ENCODE measurements at regions not wholly inside any gene's neighbourhood (a gene's known extent, or its start where the extent isn't known, plus 50 kb on each side); places are given as distances from the start of the nearest gene placed in this dataset.

DNA sequence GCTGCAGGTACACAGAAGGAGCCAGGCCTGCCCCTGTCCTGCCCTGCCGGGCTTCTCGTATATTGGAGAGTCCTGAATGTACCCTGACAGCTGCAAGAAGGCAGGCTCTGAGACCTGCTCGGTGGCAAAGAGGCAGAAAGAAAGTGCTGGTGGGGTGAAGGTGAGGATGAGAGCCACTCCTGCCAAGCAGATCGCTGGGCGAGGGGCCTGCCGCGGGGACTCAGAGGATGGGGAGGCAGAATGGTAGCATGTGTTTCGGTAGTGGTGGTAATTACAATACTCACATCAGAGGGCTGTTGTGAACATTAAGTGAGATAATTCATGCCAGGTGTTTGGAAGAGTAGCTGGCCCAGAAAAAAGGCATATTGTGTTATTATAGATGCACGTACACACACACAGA, 56.6 kb upstream of the SLC22A23 start:
- H3K4me1 ChIP-seq (ENCODE audit: control insufficient read depth, insufficient read depth, low read length) = peaks cover 9% of the 10 kb centered on the region
- H3K23ac ChIP-seq (ENCODE audit: low read depth, low read length) = no peak overlapping the region
- no peak overlapping the region for H3K4me3 ChIP-seq (ENCODE audit: insufficient read depth, low read depth, low read length)
- no peak overlapping the region for H3K4me2 ChIP-seq (ENCODE audit: low read depth, low read length)
- DNase-seq (no peak), ATAC-seq (ENCODE audit: low read depth) (no peak)
- no peak overlapping the region for H2BK5ac ChIP-seq (ENCODE audit: low read depth, low read length, poor library complexity, severe bottlenecking)
- peaks cover 2% of the 10 kb centered on the region; the same call in 1 of the 2 replicates for H3K9me1 ChIP-seq (ENCODE audit: insufficient read depth, low read length)
- no peaks in the 10 kb centered on the region for H3K9me3 ChIP-seq (ENCODE audit: control insufficient read depth, insufficient read depth, low read length)
- H3K36me3 ChIP-seq (ENCODE audit: control insufficient read depth, insufficient read depth, low read length) = no peaks in the 10 kb centered on the region
- no peak overlapping the region for H3K18ac ChIP-seq (ENCODE audit: low read depth, low read length)
- no peaks in the 10 kb centered on the region for H4K20me1 ChIP-seq (ENCODE audit: insufficient read depth, low read length)
- no peak overlapping the region for H4K8ac ChIP-seq (ENCODE audit: low read depth in 2 of 2, low read length in 2 of 2)
- POLR2A ChIA-PET (ENCODE audit: unreplicated experiment) = no interaction called here
- intact Hi-C loops (cut with micrococcal nuclease) = no loop called here
- dilution Hi-C loops (cut with HindIII; ENCODE audit: low sequenced_read_pairs, unreplicated experiment) = no loop called here
- H3K4ac ChIP-seq (ENCODE audit: low read depth, low read length) = no peak overlapping the region
- no peak overlapping the region for H2AK5ac ChIP-seq (ENCODE audit: low read depth, low read length)
- H2AK9ac ChIP-seq (replicated peaks; ENCODE audit: low read depth, low read length, poor library complexity) = no peak overlapping the region
- H2BK120ac ChIP-seq (ENCODE audit: low read depth, low read length) = no peak overlapping the region
- H3K27ac ChIP-seq (ENCODE audit: insufficient read depth, low read length) = no peak overlapping the region
- H3K56ac ChIP-seq (ENCODE audit: extremely low read depth, insufficient read depth, low read length) = no peak overlapping the region
- CTCF ChIA-PET = no interaction called here
- H2BK15ac ChIP-seq (ENCODE audit: low read depth, low read length) = no peak overlapping the region
- H3K9ac ChIP-seq (ENCODE audit: low read depth, low read length) = no peak overlapping the region
- H2BK20ac ChIP-seq (ENCODE audit: low read depth, low read length) = no peak overlapping the region
- no peak overlapping the region for H3K14ac ChIP-seq (replicated peaks; ENCODE audit: low read depth, low read length)
- in situ Hi-C loops (cut with MboI; ENCODE audit: low sequenced_read_pairs) = no loop called here
- no peak overlapping the region for H4K91ac ChIP-seq (ENCODE audit: insufficient read depth, low read depth, low read length)
- 94% methylated on average over 6 of the region's 9 CpGs; no CpG with 5 or more reads in 1 of the 2 experiments for WGBS, 2 experiments (ENCODE audit: extremely low coverage in 2 of 2, insufficient read length in 1 of 2)
- H4K5ac ChIP-seq (ENCODE audit: low read depth, low read length) = no peak overlapping the region
- BruUV-seq (replicated peaks) = no TSS peak
- no peak overlapping the region for H2AFZ ChIP-seq (replicated peaks; ENCODE audit: low read length, poor library complexity)
- H3K27me3 ChIP-seq (ENCODE audit: control insufficient read depth, insufficient read depth, low read length) = peaks cover 5% of the 10 kb centered on the region
- TF ChIP-seq, protein P1, sequence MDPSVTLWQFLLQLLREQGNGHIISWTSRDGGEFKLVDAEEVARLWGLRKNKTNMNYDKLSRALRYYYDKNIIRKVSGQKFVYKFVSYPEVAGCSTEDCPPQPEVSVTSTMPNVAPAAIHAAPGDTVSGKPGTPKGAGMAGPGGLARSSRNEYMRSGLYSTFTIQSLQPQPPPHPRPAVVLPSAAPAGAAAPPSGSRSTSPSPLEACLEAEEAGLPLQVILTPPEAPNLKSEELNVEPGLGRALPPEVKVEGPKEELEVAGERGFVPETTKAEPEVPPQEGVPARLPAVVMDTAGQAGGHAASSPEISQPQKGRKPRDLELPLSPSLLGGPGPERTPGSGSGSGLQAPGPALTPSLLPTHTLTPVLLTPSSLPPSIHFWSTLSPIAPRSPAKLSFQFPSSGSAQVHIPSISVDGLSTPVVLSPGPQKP (IDR thresholded peaks at IDR 0.05; ENCODE audit: borderline replicate concordance, low read depth, low read length) = no peak
- TF ChIP-seq SMC3 (IDR thresholded peaks at IDR 0.05; ENCODE audit: low read depth, low read length) (no peak), CTCF (conservative IDR thresholded peaks at IDR 0.05; ENCODE audit: low read depth, low read length) (no peak), BHLHE40 (IDR thresholded peaks at IDR 0.05; ENCODE audit: low read depth, low read length) (no peak), MAZ (IDR thresholded peaks at IDR 0.05; ENCODE audit: borderline replicate concordance, low read depth, low read length) (no peak), MXI1 (IDR thresholded peaks at IDR 0.05; ENCODE audit: borderline replicate concordance, low read depth, low read length) (no peak), RAD21 (IDR thresholded peaks at IDR 0.05; ENCODE audit: low read length) (no peak), RCOR1 (IDR thresholded peaks at IDR 0.05; ENCODE audit: insufficient replicate concordance, low read length) (no peak), MAFK (IDR thresholded peaks at IDR 0.05; ENCODE audit: low read depth, low read length) (no peak), CEBPB (IDR thresholded peaks at IDR 0.05; ENCODE audit: low read depth, low read length) (no peak), RFX5 (IDR thresholded peaks at IDR 0.05; ENCODE audit: low read depth, low read length) (no peak)
- TF ChIP-seq, protein P2, sequence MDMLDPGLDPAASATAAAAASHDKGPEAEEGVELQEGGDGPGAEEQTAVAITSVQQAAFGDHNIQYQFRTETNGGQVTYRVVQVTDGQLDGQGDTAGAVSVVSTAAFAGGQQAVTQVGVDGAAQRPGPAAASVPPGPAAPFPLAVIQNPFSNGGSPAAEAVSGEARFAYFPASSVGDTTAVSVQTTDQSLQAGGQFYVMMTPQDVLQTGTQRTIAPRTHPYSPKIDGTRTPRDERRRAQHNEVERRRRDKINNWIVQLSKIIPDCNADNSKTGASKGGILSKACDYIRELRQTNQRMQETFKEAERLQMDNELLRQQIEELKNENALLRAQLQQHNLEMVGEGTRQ (IDR thresholded peaks at IDR 0.05; ENCODE audit: low read depth, low read length) = no peak
- H3K79me1 ChIP-seq (ENCODE audit: low read depth in 1 of 2, low read length in 2 of 2) = no peaks in the 10 kb centered on the region
